GM12878 (cell line): ENCODE measurements at regions not wholly inside any gene's neighbourhood (a gene's known extent, or its start where the extent isn't known, plus 50 kb on each side); places are given as distances from the start of the nearest gene placed in this dataset.

ENCODE experiments used
- ATAC-seq: fragments of 200-7000 bp; cut with Tn5 transposase; 3 replicates; pipeline ENCODE4 v1.9.1; 2020; ENCODE audit warnings: mild to moderate bottlenecking, moderate library complexity
- BruUV-seq: library from RNA; stranded (reverse); fragments of 400-500 nt; replicated peaks from 2 replicates; lab custom pipeline; 2021; lab: Mats Ljungman, UMichigan
- CTCF ChIA-PET: fragments of 300-600 bp; sonication (Branson Sonifier 250); formaldehyde crosslinking; extraction: SDS; loops from one replicate; lab custom pipeline; 2021; ENCODE audit warnings: inconsistent platforms; lab: Yijun Ruan, JAX
- POLR2A ChIA-PET: fragments of 350-600 bp; formaldehyde crosslinking; extraction: SDS; loops from one replicate; lab custom pipeline; 2021; ENCODE audit warnings: inconsistent platforms; lab: Charles Lee
- RAD21 ChIA-PET: fragments of 300-600 bp; sonication (Branson Sonifier 250); formaldehyde crosslinking; loops from one replicate; lab custom pipeline; 2023; ENCODE audit warnings: antibody characterized with exemption; ENCODE audit not compliant: unreplicated experiment; lab: Charles Lee
- SMC1A ChIA-PET: fragments of 300-600 bp; sonication (Branson Sonifier 250); formaldehyde crosslinking; loops from one replicate; lab custom pipeline; 2023; ENCODE audit not compliant: unreplicated experiment, uncharacterized antibody; lab: Charles Lee
- DNase-seq: peaks from one replicate; pipeline ENCODE4 v3.0.0-alpha.2; 2011; ENCODE audit warnings: low read depth, low spot score
- FAIRE-seq: peaks from 3 replicates; lab custom pipeline; 2011; peaks lifted over from hg19 to GRCh38; lab: Jason Lieb, UNC
- H2AFZ ChIP-seq: 2 replicates; pipeline ENCODE4 v1.6.0; 2011; ENCODE audit warnings: low read depth, low read length, control low read depth; ENCODE audit not compliant: control insufficient read depth
- H3K27ac ChIP-seq: 2 replicates; pipeline ENCODE4 v1.5.1; 2011; ENCODE audit warnings: control low read depth; ENCODE audit not compliant: control insufficient read depth, insufficient read depth
- H3K27me3 ChIP-seq, 2 experiments: replicated peaks in 1 of 2; 2 replicates each; pipeline versions ENCODE4 v1.6.0 to v1.6.1; 2011; ENCODE audit warnings: low read length in 1 of 2; ENCODE audit not compliant: control insufficient read depth in 2 of 2, insufficient read depth in 2 of 2
- H3K36me3 ChIP-seq, 2 experiments: 2 replicates each; pipeline ENCODE4 v1.5.1; 2011; ENCODE audit warnings: low read length in 1 of 2; ENCODE audit not compliant: control insufficient read depth in 2 of 2, insufficient read depth in 2 of 2
- H3K4me1 ChIP-seq: 2 replicates; pipeline ENCODE4 v1.6.1; 2011; ENCODE audit warnings: mild to moderate bottlenecking, low read length, moderate library complexity, mixed read lengths; ENCODE audit not compliant: control insufficient read depth, insufficient read depth
- H3K4me2 ChIP-seq: 2 replicates; pipeline ENCODE4 v1.6.0; 2011; ENCODE audit warnings: control low read depth; ENCODE audit not compliant: control insufficient read depth, insufficient read depth
- H3K4me3 ChIP-seq: fragments of 200-600 bp; sonication (generic); 2 replicates; pipeline ENCODE4 v1.5.1; 2016
- H3K79me2 ChIP-seq: 2 replicates; pipeline ENCODE4 v1.6.0; 2011; ENCODE audit warnings: low read length; ENCODE audit not compliant: control insufficient read depth, insufficient read depth
- H3K9ac ChIP-seq: 2 replicates; pipeline ENCODE4 v1.8.0; 2011; ENCODE audit warnings: low read length, control low read depth, mixed read lengths; ENCODE audit not compliant: control insufficient read depth, insufficient read depth
- H3K9me3 ChIP-seq: replicated peaks from 3 replicates; pipeline ENCODE4 v1.5.1; 2011; ENCODE audit warnings: mild to moderate bottlenecking, low read length; ENCODE audit not compliant: control insufficient read depth, insufficient read depth
- H4K20me1 ChIP-seq: 2 replicates; pipeline ENCODE4 v1.6.0; 2011; ENCODE audit not compliant: control insufficient read depth, insufficient read depth
- RAD21 ChIP-seq: IDR thresholded peaks from 2 replicates; pipeline ENCODE4 v1.6.1; 2011; ENCODE audit warnings: mild to moderate bottlenecking, low read depth, low read length, moderate library complexity; ENCODE audit not compliant: insufficient read depth
- RUNX3 ChIP-seq: IDR thresholded peaks from 2 replicates; pipeline ENCODE4 v1.6.1; 2012; ENCODE audit warnings: low read length, inconsistent platforms
- WGBS: methylation state at CpG from one replicate; pipeline ENCODE4 v1.1.6; 2016; ENCODE audit warnings: low lambda C conversion rate; ENCODE audit not compliant: insufficient replicate concordance, insufficient coverage; ENCODE audit errors: missing lambda C conversion rate; 5-methylcytosine and 5-hydroxymethylcytosine counted together
- in situ Hi-C: fragments of 300-500 bp; cut with MboI; formaldehyde crosslinking; loops from 9 replicates; pipeline ENCODE4 v1.14.3; 2018; ENCODE audit warnings: mixed read lengths
- intact Hi-C: fragments of 100-400 bp; cut with micrococcal nuclease; formaldehyde crosslinking; loops from one replicate; pipeline ENCODE4 v1.14.2; 2022; ENCODE audit not compliant: unreplicated experiment
- TF ChIP-seq, protein P1 (sequence below): fragments of 450-650 bp; IDR thresholded peaks from 2 replicates; pipeline ENCODE4 v1.6.1; 2016; ENCODE audit warnings: mild to moderate bottlenecking
- TF ChIP-seq, protein P2 (sequence below): IDR thresholded peaks from 2 replicates; pipeline ENCODE4 v1.6.1; 2012; ENCODE audit warnings: low read length, inconsistent platforms

DNA sequence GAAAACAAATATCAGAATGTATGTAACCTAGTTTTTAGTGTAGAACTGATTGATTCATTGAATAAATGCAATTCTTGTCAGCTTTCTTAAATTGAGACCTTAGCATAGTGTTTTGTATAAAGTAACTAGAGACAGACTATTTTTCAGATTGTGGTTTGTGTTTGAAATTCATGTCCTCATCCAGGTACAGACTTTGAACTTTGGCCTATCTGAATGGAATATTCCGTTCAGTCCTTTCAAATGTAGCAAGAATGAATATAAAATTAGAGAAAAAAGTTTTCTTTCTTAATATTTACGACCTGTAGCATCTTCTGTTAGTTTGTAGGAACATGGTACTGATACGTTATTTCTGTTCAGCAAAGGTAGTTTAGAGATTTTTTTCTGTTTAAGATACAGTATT lies 378.4 kb upstream of the RGS6 start:
- Histone ChIP-seq H3K79me2 (peaks cover 59% of the 10 kb centered on the region), H3K36me3 (0 out of 4 replicates have a peak, but pooled peaks cover 0 to 2% of the 10 kb centered on the region in 2 experiments), H2AFZ (no peak overlapping the region), H3K4me1 (peaks cover 53% of the 10 kb centered on the region), H3K27me3 (no peaks in the 10 kb centered on the region), H3K9me3 (peaks cover 2% of the 10 kb centered on the region; the same call in 1 of the 3 replicates), H3K9ac (peak overlapping the region; percentile 42), H3K4me2 (peak overlapping the region; percentile 78), H3K4me3 (no peak overlapping the region), H4K20me1 (no peaks in the 10 kb centered on the region), H3K27ac (peak overlapping the region; percentile 98)
- RAD21 ChIA-PET, result interaction anchor here (0.8 to 8.5 kb wide), 39 partner anchors 10 to 302 kb away, joined by 3 to 151 read pairs (median 6); partner anchors contain the start of gene SIPA1L1
- WGBS, result 40% methylated on average over 3 of the region's 3 CpGs
- DNase-seq (no peak), FAIRE-seq (no peak), ATAC-seq (no peak)
- no peak for TF ChIP-seq RAD21
- TF ChIP-seq, protein P1, sequence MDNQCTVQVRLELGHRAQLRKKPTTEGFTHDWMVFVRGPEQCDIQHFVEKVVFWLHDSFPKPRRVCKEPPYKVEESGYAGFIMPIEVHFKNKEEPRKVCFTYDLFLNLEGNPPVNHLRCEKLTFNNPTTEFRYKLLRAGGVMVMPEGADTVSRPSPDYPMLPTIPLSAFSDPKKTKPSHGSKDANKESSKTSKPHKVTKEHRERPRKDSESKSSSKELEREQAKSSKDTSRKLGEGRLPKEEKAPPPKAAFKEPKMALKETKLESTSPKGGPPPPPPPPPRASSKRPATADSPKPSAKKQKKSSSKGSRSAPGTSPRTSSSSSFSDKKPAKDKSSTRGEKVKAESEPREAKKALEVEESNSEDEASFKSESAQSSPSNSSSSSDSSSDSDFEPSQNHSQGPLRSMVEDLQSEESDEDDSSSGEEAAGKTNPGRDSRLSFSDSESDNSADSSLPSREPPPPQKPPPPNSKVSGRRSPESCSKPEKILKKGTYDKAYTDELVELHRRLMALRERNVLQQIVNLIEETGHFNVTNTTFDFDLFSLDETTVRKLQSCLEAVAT, result peak; percentile 60; the same call in 1 of the 2 replicates
- 0 out of 2 replicates have a peak, but pooled peaks have one; percentile 17 for TF ChIP-seq RUNX3
- TF ChIP-seq, protein P2, sequence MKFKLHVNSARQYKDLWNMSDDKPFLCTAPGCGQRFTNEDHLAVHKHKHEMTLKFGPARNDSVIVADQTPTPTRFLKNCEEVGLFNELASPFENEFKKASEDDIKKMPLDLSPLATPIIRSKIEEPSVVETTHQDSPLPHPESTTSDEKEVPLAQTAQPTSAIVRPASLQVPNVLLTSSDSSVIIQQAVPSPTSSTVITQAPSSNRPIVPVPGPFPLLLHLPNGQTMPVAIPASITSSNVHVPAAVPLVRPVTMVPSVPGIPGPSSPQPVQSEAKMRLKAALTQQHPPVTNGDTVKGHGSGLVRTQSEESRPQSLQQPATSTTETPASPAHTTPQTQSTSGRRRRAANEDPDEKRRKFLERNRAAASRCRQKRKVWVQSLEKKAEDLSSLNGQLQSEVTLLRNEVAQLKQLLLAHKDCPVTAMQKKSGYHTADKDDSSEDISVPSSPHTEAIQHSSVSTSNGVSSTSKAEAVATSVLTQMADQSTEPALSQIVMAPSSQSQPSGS, result peak; percentile 12
- in situ Hi-C loops (no loop called here), intact Hi-C loops (loop anchor here (2.0 to 10.0 kb wide), 2 partner anchors 45 to 409 kb away; no protein-coding TSS in a partner anchor)
- BruUV-seq, result no TSS peak
- SMC1A ChIA-PET, result interaction anchor here (0.7 to 9.8 kb wide), 37 partner anchors 9 to 229 kb away, joined by 3 to 150 read pairs (median 6); partner anchors contain the start of gene SIPA1L1
- POLR2A ChIA-PET, result interaction anchor here (0.6 to 3.0 kb wide), 19 partner anchors 10 to 411 kb away, joined by 3 to 21 read pairs (median 5); no protein-coding TSS in a partner anchor
- CTCF ChIA-PET, result interaction anchor here (0.7 to 2.3 kb wide), 17 partner anchors 10 to 232 kb away, joined by 3 to 18 read pairs (median 4); no protein-coding TSS in a partner anchor
